Ureter (tissue), 1 donor: ENCODE measurements at regions not wholly inside any gene's neighbourhood (a gene's known extent, or its start where the extent isn't known, plus 50 kb on each side); places are given as distances from the start of the nearest gene placed in this dataset.
"Not testable (repeated sequence)": the region's sequence is repeated elsewhere in the genome, so short reads cannot be mapped to it uniquely, and the experiment has no call there.

Experiments
- DNase-seq: peaks from one replicate; pipeline ENCODE4 v3.0.0-alpha.2; 2020; ENCODE audit warnings: low spot score
- donor health status: DM: yes; HTN: yes; CAD: no.

- DNase-seq, result no peak
Observed at GRCh38 chr12:61563665-61564450, 696.3 kb upstream of the USP15 start.

GRCh38 chr12:61564466-61564865, 695.7 kb upstream of the USP15 start:
- no peak for DNase-seq

GRCh38 chr12:61566183-61566582, 694.0 kb upstream of the USP15 start:
- no peak for DNase-seq

GRCh38 chr12:61574339-61574738, 685.9 kb upstream of the USP15 start:
- DNase-seq, result no peak

GRCh38 chr12:61584943-61585342, 675.3 kb upstream of the USP15 start:
- DNase-seq, result no peak

GRCh38 chr12:61590864-61591263, 669.3 kb upstream of the USP15 start:
- not testable (repeated sequence) for DNase-seq

GRCh38 chr12:61610143-61610542, 650.1 kb upstream of the USP15 start:
- DNase-seq, result no peak

GRCh38 chr12:61629702-61630101, 630.5 kb upstream of the USP15 start:
- DNase-seq, result no peak

- no peak for DNase-seq
Observed at GRCh38 chr12:61646639-61647038, 613.6 kb upstream of the USP15 start.

GRCh38 chr12:61647566-61647965, 612.6 kb upstream of the USP15 start:
- no peak for DNase-seq

GRCh38 chr12:61652265-61652664, 607.9 kb upstream of the USP15 start:
- DNase-seq, result no peak

- no peak for DNase-seq
Observed at GRCh38 chr12:61654698-61655097, 605.5 kb upstream of the USP15 start.

GRCh38 chr12:61655241-61655640, 605.0 kb upstream of the USP15 start:
- no peak for DNase-seq

GRCh38 chr12:61667676-61668075, 592.5 kb upstream of the USP15 start:
- no peak for DNase-seq

- no peak for DNase-seq
Observed at GRCh38 chr12:61676520-61676919, 583.7 kb upstream of the USP15 start.

- no peak for DNase-seq
Observed at GRCh38 chr12:61687407-61687806, 572.8 kb upstream of the USP15 start.

- no peak for DNase-seq
Observed at GRCh38 chr12:61694214-61694613, 566.0 kb upstream of the USP15 start.

- no peak for DNase-seq
Observed at GRCh38 chr12:61701471-61701870, 558.7 kb upstream of the USP15 start.

GRCh38 chr12:61706783-61707182, 553.4 kb upstream of the USP15 start:
- no peak for DNase-seq

- DNase-seq, result no peak
Observed at GRCh38 chr12:61713121-61713520, 547.1 kb upstream of the USP15 start.

GRCh38 chr12:61717986-61718385, 542.2 kb upstream of the USP15 start:
- DNase-seq, result no peak

GRCh38 chr12:61739925-61740324, 520.3 kb upstream of the USP15 start:
- no peak for DNase-seq

GRCh38 chr12:61750604-61751003, 509.6 kb upstream of the USP15 start:
- DNase-seq, result no peak

- no peak for DNase-seq
Observed at GRCh38 chr12:61754214-61754613, 506.0 kb upstream of the USP15 start.
